ENCODE measurements at regions not wholly inside any gene's neighbourhood (a gene's known extent, or its start where the extent isn't known, plus 50 kb on each side); places are given as distances from the start of the nearest gene placed in this dataset.

DNA sequence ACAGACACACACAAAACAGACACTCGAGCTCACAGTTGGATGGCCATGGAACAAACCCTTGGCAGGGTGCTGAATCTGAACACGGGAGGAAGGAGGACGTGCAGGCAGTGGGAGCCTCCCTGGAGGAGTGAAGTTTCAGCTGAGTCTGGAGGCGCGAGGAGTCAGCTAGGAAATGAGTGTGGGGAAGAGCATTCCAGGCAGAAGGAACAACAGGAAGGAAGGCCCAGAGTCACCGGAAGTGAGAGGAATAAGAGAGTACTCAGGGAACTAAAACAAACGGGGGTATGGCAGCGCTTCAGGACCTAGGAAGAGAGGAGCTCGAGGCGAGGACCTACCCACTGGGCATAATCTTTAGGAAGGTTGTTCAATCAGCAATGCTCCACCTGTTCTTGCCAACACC is 137.3 kb downstream of the SYF2 start:
- BruUV-seq (replicated peaks), result no TSS peak

DNA sequence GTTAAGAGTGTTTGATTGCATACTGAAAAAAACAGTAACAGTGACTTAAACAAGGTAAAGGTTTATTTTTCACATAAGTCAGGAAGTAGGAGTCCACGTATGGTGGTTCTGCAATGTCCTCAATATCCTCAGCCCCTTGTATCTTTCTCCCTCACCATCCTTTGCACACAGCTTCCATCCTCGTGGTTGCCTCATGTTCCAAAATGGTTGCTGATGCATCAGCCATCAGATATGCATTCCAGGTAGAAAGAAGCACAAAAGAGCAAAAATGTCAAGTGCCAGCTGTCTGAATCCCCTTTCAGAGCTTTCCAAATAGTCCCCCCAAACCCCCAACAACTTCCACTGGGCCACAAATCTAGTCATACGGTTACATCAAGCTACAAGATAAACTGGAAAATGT is 138.1 kb downstream of the SYF2 start:
- intact Hi-C loops (cut with micrococcal nuclease; ENCODE audit: unreplicated experiment), result no loop called here
- Histone ChIP-seq H3K4me1 (replicated peaks; ENCODE audit: insufficient read depth) (peaks cover under 1% of the 10 kb centered on the region; the same call in 1 of the 2 replicates), H3K27me3 (ENCODE audit: insufficient read depth, low read depth) (peaks cover 5% of the 10 kb centered on the region; the same call in 1 of the 2 replicates), H4K20me1 (ENCODE audit: insufficient read depth) (no peaks in the 10 kb centered on the region), H3K36me3 (ENCODE audit: low read depth) (no peaks in the 10 kb centered on the region), H3K27ac (no peak overlapping the region), H3F3A (ENCODE audit: insufficient read depth, low read depth) (no peaks in the 10 kb centered on the region), H3K9me2 (ENCODE audit: insufficient read depth) (no peaks in the 10 kb centered on the region), H3K79me2 (ENCODE audit: low read depth) (no peaks in the 10 kb centered on the region), H2AFZ (no peak overlapping the region), H3K4me2 (no peak overlapping the region), H3K4me3 (no peak overlapping the region), H3K9me3 (ENCODE audit: insufficient read depth, low read depth) (no peaks in the 10 kb centered on the region)
- TF ChIP-seq, protein P1, sequence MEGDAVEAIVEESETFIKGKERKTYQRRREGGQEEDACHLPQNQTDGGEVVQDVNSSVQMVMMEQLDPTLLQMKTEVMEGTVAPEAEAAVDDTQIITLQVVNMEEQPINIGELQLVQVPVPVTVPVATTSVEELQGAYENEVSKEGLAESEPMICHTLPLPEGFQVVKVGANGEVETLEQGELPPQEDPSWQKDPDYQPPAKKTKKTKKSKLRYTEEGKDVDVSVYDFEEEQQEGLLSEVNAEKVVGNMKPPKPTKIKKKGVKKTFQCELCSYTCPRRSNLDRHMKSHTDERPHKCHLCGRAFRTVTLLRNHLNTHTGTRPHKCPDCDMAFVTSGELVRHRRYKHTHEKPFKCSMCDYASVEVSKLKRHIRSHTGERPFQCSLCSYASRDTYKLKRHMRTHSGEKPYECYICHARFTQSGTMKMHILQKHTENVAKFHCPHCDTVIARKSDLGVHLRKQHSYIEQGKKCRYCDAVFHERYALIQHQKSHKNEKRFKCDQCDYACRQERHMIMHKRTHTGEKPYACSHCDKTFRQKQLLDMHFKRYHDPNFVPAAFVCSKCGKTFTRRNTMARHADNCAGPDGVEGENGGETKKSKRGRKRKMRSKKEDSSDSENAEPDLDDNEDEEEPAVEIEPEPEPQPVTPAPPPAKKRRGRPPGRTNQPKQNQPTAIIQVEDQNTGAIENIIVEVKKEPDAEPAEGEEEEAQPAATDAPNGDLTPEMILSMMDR (conservative IDR thresholded peaks at IDR 0.05), result no peak
- TF ChIP-seq EZH2 (IDR thresholded peaks at IDR 0.05; ENCODE audit: low read depth), result no peak
- no TSS peak for BruUV-seq (replicated peaks)
- ChIA-PET POLR2A (ENCODE audit: unreplicated experiment) (no interaction called here), CTCF (interaction anchor here (0.9 kb wide), 1 partner anchor 48 kb away, joined by 4 read pairs; no protein-coding TSS in a partner anchor)
- DNase-seq, result no peak

More for the DNA sequence above, 137.3 kb downstream of the SYF2 start:
- Histone ChIP-seq H3K4me1 (replicated peaks; ENCODE audit: insufficient read depth) (peaks cover 6% of the 10 kb centered on the region), H3K4me3 (no peak overlapping the region), H3K79me2 (ENCODE audit: low read depth) (no peaks in the 10 kb centered on the region), H2AFZ (no peak overlapping the region), H3K9me2 (ENCODE audit: insufficient read depth) (no peaks in the 10 kb centered on the region), H3K27me3 (ENCODE audit: insufficient read depth, low read depth) (peaks cover 5% of the 10 kb centered on the region; the same call in 1 of the 2 replicates), H4K20me1 (ENCODE audit: insufficient read depth) (no peaks in the 10 kb centered on the region), H3K36me3 (ENCODE audit: low read depth) (no peaks in the 10 kb centered on the region), H3F3A (ENCODE audit: insufficient read depth, low read depth) (no peaks in the 10 kb centered on the region), H3K9me3 (ENCODE audit: insufficient read depth, low read depth) (no peaks in the 10 kb centered on the region), H3K4me2 (no peak overlapping the region), H3K27ac (no peak overlapping the region)
- TF ChIP-seq, protein P1 (conservative IDR thresholded peaks at IDR 0.05), result no peak
- no peak for TF ChIP-seq EZH2 (IDR thresholded peaks at IDR 0.05; ENCODE audit: low read depth)
- ChIA-PET POLR2A (ENCODE audit: unreplicated experiment) (no interaction called here), CTCF (interaction anchor here (0.9 kb wide), 1 partner anchor 49 kb away, joined by 4 read pairs; no protein-coding TSS in a partner anchor)
- intact Hi-C loops (cut with micrococcal nuclease; ENCODE audit: unreplicated experiment), result no loop called here
- no peak for DNase-seq

DNA sequence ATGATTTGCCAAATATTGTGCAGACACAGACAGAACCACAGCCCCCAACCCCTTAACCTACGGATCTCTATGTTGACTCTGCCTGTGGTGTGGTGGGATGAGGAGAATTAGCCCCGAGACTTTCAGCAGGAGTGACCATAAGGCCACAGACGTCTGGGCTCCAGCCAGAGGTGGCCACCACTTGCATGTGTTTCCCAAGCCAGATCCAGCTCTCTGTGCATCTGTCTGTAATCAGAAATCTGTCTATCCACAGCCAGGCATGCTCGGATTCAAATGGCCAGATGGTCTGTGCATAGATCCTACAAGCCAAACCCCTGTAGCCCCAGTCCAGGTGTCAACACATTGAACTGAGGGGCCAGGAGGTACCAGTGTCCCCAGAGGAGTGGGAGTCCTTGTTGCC is 140.6 kb downstream of the SYF2 start:
- Histone ChIP-seq H3K4me2 (no peak overlapping the region), H2AFZ (no peak overlapping the region), H3K4me3 (no peak overlapping the region), H3K4me1 (replicated peaks; ENCODE audit: insufficient read depth) (no peaks in the 10 kb centered on the region), H3K36me3 (ENCODE audit: low read depth) (no peaks in the 10 kb centered on the region), H3K27ac (no peak overlapping the region), H3K9me2 (ENCODE audit: insufficient read depth) (no peaks in the 10 kb centered on the region), H3K79me2 (ENCODE audit: low read depth) (no peaks in the 10 kb centered on the region), H3F3A (ENCODE audit: insufficient read depth, low read depth) (no peaks in the 10 kb centered on the region), H3K9me3 (ENCODE audit: insufficient read depth, low read depth) (no peaks in the 10 kb centered on the region), H3K27me3 (ENCODE audit: insufficient read depth, low read depth) (no peaks in the 10 kb centered on the region), H4K20me1 (ENCODE audit: insufficient read depth) (no peaks in the 10 kb centered on the region)
- no peak for DNase-seq
- BruUV-seq (replicated peaks), result no TSS peak
- intact Hi-C loops (cut with micrococcal nuclease; ENCODE audit: unreplicated experiment), result no loop called here
- CTCF ChIA-PET, result interaction anchor here (0.7 kb wide), 1 partner anchor 403 kb away, joined by 8 read pairs; no protein-coding TSS in a partner anchor
- no peak for TF ChIP-seq EZH2 (IDR thresholded peaks at IDR 0.05; ENCODE audit: low read depth)
- TF ChIP-seq, protein P1 (conservative IDR thresholded peaks at IDR 0.05), result no peak
- POLR2A ChIA-PET (ENCODE audit: unreplicated experiment), result no interaction called here

Data from PC-9 (cell line).